Keratinocyte (primary cell): ENCODE measurements at regions not wholly inside any gene's neighbourhood (a gene's known extent, or its start where the extent isn't known, plus 50 kb on each side); places are given as distances from the start of the nearest gene placed in this dataset.

Source experiments
- DNase-seq: peaks from one replicate; pipeline ENCODE4 v3.0.0-alpha.2; 2011; ENCODE audit warnings: low read depth, missing footprints, low spot score
- FAIRE-seq: peaks from 2 replicates; lab custom pipeline; 2011; peaks lifted over from hg19 to GRCh38; lab: Jason Lieb, UNC
- H2AFZ ChIP-seq: 2 replicates; pipeline ENCODE4 v1.6.0; 2012; ENCODE audit warnings: low read length, control low read depth, inconsistent platforms; ENCODE audit not compliant: control insufficient read depth
- H3K27ac ChIP-seq: 2 replicates; pipeline ENCODE4 v1.5.1; 2011; ENCODE audit warnings: low read length; ENCODE audit not compliant: control insufficient read depth, insufficient read depth
- H3K27me3 ChIP-seq: 3 replicates; pipeline ENCODE4 v1.6.0; 2011; ENCODE audit warnings: low read length; ENCODE audit not compliant: control insufficient read depth, insufficient read depth; ENCODE audit errors: extremely low read depth
- H3K36me3 ChIP-seq, 2 experiments: 2 replicates in 1 of 2; 3 replicates in 1 of 2; pipeline ENCODE4 v1.5.1; 2011; ENCODE audit warnings: low read length in 2 of 2, mild to moderate bottlenecking in 1 of 2; ENCODE audit not compliant: control insufficient read depth in 2 of 2, insufficient read depth in 2 of 2; ENCODE audit errors: extremely low read depth in 1 of 2
- H3K4me1 ChIP-seq: 3 replicates; pipeline ENCODE4 v1.5.1; 2011; ENCODE audit warnings: low read length; ENCODE audit not compliant: control insufficient read depth, insufficient read depth; ENCODE audit errors: extremely low read depth
- H3K4me2 ChIP-seq: 3 replicates; pipeline ENCODE4 v1.6.0; 2011; ENCODE audit warnings: low read depth, low read length; ENCODE audit not compliant: control insufficient read depth, insufficient read depth; ENCODE audit errors: extremely low read depth
- H3K4me3 ChIP-seq, 3 experiments: fragments of 200-600 bp in 1 of 3; sonication (generic) in 1 of 3; 2 replicates in 2 of 3; 3 replicates in 1 of 3; pipeline ENCODE4 v1.5.1; 2011 to 2016; ENCODE audit warnings: low read length in 3 of 3, mild to moderate bottlenecking in 3 of 3, control low read depth in 2 of 3, inconsistent platforms in 1 of 3, low read depth in 1 of 3, mixed read lengths in 1 of 3, mixed run types in 1 of 3, moderate library complexity in 1 of 3; ENCODE audit not compliant: control insufficient read depth in 2 of 3, insufficient read depth in 2 of 3; ENCODE audit errors: extremely low read depth in 1 of 3
- H3K79me2 ChIP-seq: 2 replicates; pipeline ENCODE4 v1.6.0; 2012; ENCODE audit warnings: low read length; ENCODE audit not compliant: control insufficient read depth, insufficient read depth
- H3K9ac ChIP-seq: 3 replicates; pipeline ENCODE4 v1.6.0; 2011; ENCODE audit warnings: low read length; ENCODE audit not compliant: control insufficient read depth, insufficient read depth; ENCODE audit errors: extremely low read depth
- H3K9me1 ChIP-seq: 3 replicates; pipeline ENCODE4 v1.6.0; 2011; ENCODE audit warnings: low read length; ENCODE audit not compliant: control insufficient read depth, insufficient read depth; ENCODE audit errors: extremely low read depth
- H3K9me3 ChIP-seq: 2 replicates; pipeline ENCODE4 v1.5.1; 2012; ENCODE audit warnings: low read depth, low read length; ENCODE audit not compliant: control insufficient read depth
- H4K20me1 ChIP-seq: 3 replicates; pipeline ENCODE4 v1.6.0; 2011; ENCODE audit warnings: low read length; ENCODE audit not compliant: control insufficient read depth, insufficient read depth; ENCODE audit errors: extremely low read depth
- EZH2 ChIP-seq: IDR thresholded peaks from one replicate; pipeline ENCODE4 v1.6.1; 2012; ENCODE audit warnings: inconsistent platforms, mild to moderate bottlenecking, low read length, moderate library complexity
- dilution Hi-C: fragments of 300-500 bp; cut with MboI; formaldehyde crosslinking; loops from one replicate; pipeline ENCODE4 v1.7.0; 2020; ENCODE audit warnings: low sequenced_read_pairs; ENCODE audit not compliant: extremely low pct_ligation_motif_present
- TF ChIP-seq, protein P1 (sequence below), 3 experiments: IDR thresholded peaks in 1 of 3; conservative IDR thresholded peaks in 1 of 3; optimal IDR thresholded peaks in 1 of 3; 2 replicates in 2 of 3; 3 replicates in 1 of 3; pipeline versions ENCODE3 to v1.5.1; 2011; ENCODE audit warnings: low read length in 3 of 3, mild to moderate bottlenecking in 3 of 3, moderate library complexity in 2 of 3, control low read depth in 1 of 3, inconsistent platforms in 1 of 3; ENCODE audit not compliant: insufficient read depth in 2 of 3; ENCODE audit errors: extremely low read depth in 1 of 3

DNA sequence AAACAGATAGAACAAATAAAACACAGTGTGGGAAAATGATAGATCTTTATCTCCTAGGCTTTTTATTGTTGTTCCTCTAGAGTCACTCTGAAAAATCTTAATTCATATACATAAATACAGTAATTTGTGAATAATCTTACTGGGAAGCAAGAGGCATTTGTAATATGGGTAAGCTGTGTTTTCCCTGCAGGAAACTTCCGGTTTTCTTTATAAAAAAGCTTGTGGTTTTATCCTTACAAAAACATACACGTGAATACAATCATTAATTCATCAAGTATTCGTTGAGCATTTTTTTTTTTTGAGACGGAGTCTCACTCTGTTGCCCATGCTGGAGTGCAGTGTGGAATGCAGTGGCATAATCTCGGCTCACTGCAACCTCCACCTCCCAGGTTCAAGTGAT lies 1312.8 kb upstream of the ZEB2 start:
- Histone ChIP-seq H4K20me1 (no peaks in the 10 kb centered on the region), H3K9ac (no peak overlapping the region), H3K36me3 (no peaks in the 10 kb centered on the region), H2AFZ (no peak overlapping the region), H3K4me3 (no peak overlapping the region), H3K9me1 (no peaks in the 10 kb centered on the region), H3K27ac (no peak overlapping the region), H3K4me1 (no peaks in the 10 kb centered on the region), H3K4me2 (no peak overlapping the region), H3K9me3 (no peaks in the 10 kb centered on the region), H3K79me2 (no peaks in the 10 kb centered on the region), H3K27me3 (no peaks in the 10 kb centered on the region)
- TF ChIP-seq, protein P1, sequence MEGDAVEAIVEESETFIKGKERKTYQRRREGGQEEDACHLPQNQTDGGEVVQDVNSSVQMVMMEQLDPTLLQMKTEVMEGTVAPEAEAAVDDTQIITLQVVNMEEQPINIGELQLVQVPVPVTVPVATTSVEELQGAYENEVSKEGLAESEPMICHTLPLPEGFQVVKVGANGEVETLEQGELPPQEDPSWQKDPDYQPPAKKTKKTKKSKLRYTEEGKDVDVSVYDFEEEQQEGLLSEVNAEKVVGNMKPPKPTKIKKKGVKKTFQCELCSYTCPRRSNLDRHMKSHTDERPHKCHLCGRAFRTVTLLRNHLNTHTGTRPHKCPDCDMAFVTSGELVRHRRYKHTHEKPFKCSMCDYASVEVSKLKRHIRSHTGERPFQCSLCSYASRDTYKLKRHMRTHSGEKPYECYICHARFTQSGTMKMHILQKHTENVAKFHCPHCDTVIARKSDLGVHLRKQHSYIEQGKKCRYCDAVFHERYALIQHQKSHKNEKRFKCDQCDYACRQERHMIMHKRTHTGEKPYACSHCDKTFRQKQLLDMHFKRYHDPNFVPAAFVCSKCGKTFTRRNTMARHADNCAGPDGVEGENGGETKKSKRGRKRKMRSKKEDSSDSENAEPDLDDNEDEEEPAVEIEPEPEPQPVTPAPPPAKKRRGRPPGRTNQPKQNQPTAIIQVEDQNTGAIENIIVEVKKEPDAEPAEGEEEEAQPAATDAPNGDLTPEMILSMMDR (optimal IDR thresholded peaks at IDR 0.05 in 1 of 3, IDR thresholded peaks at IDR 0.05 in 1 of 3, conservative IDR thresholded peaks at IDR 0.05 in 1 of 3; ENCODE audit: extremely low read depth in 1 of 3, insufficient read depth in 2 of 3, low read length in 3 of 3) = no peak
- TF ChIP-seq EZH2 = no peak
- FAIRE-seq (no peak), DNase-seq (no peak)
- dilution Hi-C loops = no loop called here

DNA sequence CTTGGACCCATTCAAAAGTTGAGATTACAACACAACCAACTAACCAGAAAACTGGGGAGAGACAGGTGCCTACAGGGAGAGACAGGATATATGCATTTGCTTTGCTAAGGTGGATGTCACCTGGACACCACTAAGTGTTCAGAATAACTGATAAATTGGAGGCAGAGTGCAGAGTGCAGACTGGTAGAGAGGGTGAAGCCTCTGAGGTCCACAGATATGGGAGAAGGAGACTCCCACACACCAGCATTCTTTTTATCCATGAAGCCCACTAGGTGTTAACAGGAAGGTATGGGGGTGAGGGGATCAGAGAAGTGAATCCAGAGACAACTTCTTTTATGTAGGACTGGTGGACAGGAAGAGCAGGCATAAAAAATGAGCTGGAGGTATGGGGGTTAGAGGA lies 1310.0 kb upstream of the ZEB2 start:
- H3K4me1 ChIP-seq = no peaks in the 10 kb centered on the region
- no peaks in the 10 kb centered on the region for H3K9me1 ChIP-seq
- no peaks in the 10 kb centered on the region for H4K20me1 ChIP-seq
- H3K9me3 ChIP-seq = no peaks in the 10 kb centered on the region
- TF ChIP-seq EZH2 = no peak
- TF ChIP-seq, protein P1 (optimal IDR thresholded peaks at IDR 0.05 in 1 of 3, IDR thresholded peaks at IDR 0.05 in 1 of 3, conservative IDR thresholded peaks at IDR 0.05 in 1 of 3; ENCODE audit: extremely low read depth in 1 of 3, insufficient read depth in 2 of 3, low read length in 3 of 3) = no peak
- H3K27me3 ChIP-seq = no peaks in the 10 kb centered on the region
- H2AFZ ChIP-seq = no peak overlapping the region
- H3K4me3 ChIP-seq = no peak overlapping the region
- no peak overlapping the region for H3K27ac ChIP-seq
- H3K9ac ChIP-seq = no peak overlapping the region
- DNase-seq (no peak), FAIRE-seq (no peak)
- H3K4me2 ChIP-seq = no peak overlapping the region
- dilution Hi-C loops = no loop called here
- H3K79me2 ChIP-seq = no peaks in the 10 kb centered on the region
- H3K36me3 ChIP-seq = no peaks in the 10 kb centered on the region
